ENCODE measurements at regions not wholly inside any gene's neighbourhood (a gene's known extent, or its start where the extent isn't known, plus 50 kb on each side); places are given as distances from the start of the nearest gene placed in this dataset.

GRCh38 chr14:73785834-73786635, 65.6 kb upstream of the PTGR2 start:
- Histone ChIP-seq H3K36me3 (ENCODE audit: control insufficient read depth, insufficient read depth, low read length) (no peaks in the 10 kb centered on the region), H3K4me3 (ENCODE audit: low read length) (peak overlapping the region; percentile 71), H3K4me1 (ENCODE audit: control insufficient read depth, insufficient read depth, low read length) (peaks cover 52% of the 10 kb centered on the region), H3K9me3 (ENCODE audit: control insufficient read depth, insufficient read depth, low read length) (no peaks in the 10 kb centered on the region), H3K27ac (ENCODE audit: low read length) (peak overlapping the region; percentile 85), H3K27me3 (ENCODE audit: control insufficient read depth, insufficient read depth, low read length) (no peaks in the 10 kb centered on the region)
- Mint-ChIP-seq H3K9me3 (no peaks in the 10 kb centered on the region), H3K36me3 (no peaks in the 10 kb centered on the region), H3K27me3 (ENCODE audit: low read depth in 2 of 2) (no peaks in the 10 kb centered on the region), H3K4me3 (peak overlapping the region; percentile 96), H3K4me1 (peaks cover 62 to 63% of the 10 kb centered on the region in 2 donors), H3K27ac (peak overlapping the region; percentile 88 to 92)
- WGBS (ENCODE audit: insufficient coverage), result under 1% methylated on average over 35 of the region's 35 CpGs
- DNase-seq (peak; percentile 59 to 80), ATAC-seq (peak; percentile 61 to 75 (median 64))
- intact Hi-C loops (cut with micrococcal nuclease), result loop anchor here (2.0 to 5.0 kb wide), 3 partner anchors 15 to 41 kb away; no protein-coding TSS in a partner anchor
- no peak for TF ChIP-seq CTCF (IDR thresholded peaks at IDR 0.05)

GRCh38 chr14:73785336-73785833, 66.2 kb upstream of the PTGR2 start:
- Histone ChIP-seq H3K36me3 (ENCODE audit: control insufficient read depth, insufficient read depth, low read length) (no peaks in the 10 kb centered on the region), H3K27ac (ENCODE audit: low read length) (peak overlapping the region; percentile 85), H3K4me1 (ENCODE audit: control insufficient read depth, insufficient read depth, low read length) (peaks cover 52% of the 10 kb centered on the region), H3K9me3 (ENCODE audit: control insufficient read depth, insufficient read depth, low read length) (no peaks in the 10 kb centered on the region), H3K4me3 (ENCODE audit: low read length) (peak overlapping the region; percentile 71), H3K27me3 (ENCODE audit: control insufficient read depth, insufficient read depth, low read length) (no peaks in the 10 kb centered on the region)
- Mint-ChIP-seq H3K4me1 (peaks cover 68 to 69% of the 10 kb centered on the region in 2 donors), H3K9me3 (no peaks in the 10 kb centered on the region), H3K27me3 (ENCODE audit: low read depth in 2 of 2) (no peaks in the 10 kb centered on the region), H3K4me3 (peak overlapping the region; percentile 96), H3K36me3 (no peaks in the 10 kb centered on the region), H3K27ac (peak overlapping the region; percentile 88 to 92)
- intact Hi-C loops (cut with micrococcal nuclease), result loop anchor here (2.0 to 5.0 kb wide), 2 partner anchors 15 to 42 kb away; no protein-coding TSS in a partner anchor
- TF ChIP-seq CTCF (IDR thresholded peaks at IDR 0.05), result no peak
- WGBS (ENCODE audit: insufficient coverage), result 3% methylated on average over 5 of the region's 8 CpGs
- peak; percentile 29 to 51 for DNase-seq
- ATAC-seq, result peak; percentile 23 to 56 (median 34)

- Mint-ChIP-seq H3K36me3 (no peaks in the 10 kb centered on the region), H3K4me3 (peak overlapping the region; percentile 96), H3K4me1 (peaks cover 71 to 72% of the 10 kb centered on the region in 2 donors), H3K27me3 (ENCODE audit: low read depth in 2 of 2) (no peaks in the 10 kb centered on the region), H3K9me3 (no peaks in the 10 kb centered on the region), H3K27ac (peak overlapping the region; percentile 88 to 92)
- no peaks in the 10 kb centered on the region for H3K9me3 ChIP-seq (ENCODE audit: control insufficient read depth, insufficient read depth, low read length)
- H3K27me3 ChIP-seq (ENCODE audit: control insufficient read depth, insufficient read depth, low read length), result no peaks in the 10 kb centered on the region
- TF ChIP-seq CTCF (IDR thresholded peaks at IDR 0.05), result no peak
- 70% methylated on average over 4 of the region's 4 CpGs for WGBS (ENCODE audit: insufficient coverage)
- ATAC-seq (no peak), DNase-seq (no peak)
- no peaks in the 10 kb centered on the region for H3K36me3 ChIP-seq (ENCODE audit: control insufficient read depth, insufficient read depth, low read length)
- H3K4me3 ChIP-seq (ENCODE audit: low read length), result no peak overlapping the region
- H3K27ac ChIP-seq (ENCODE audit: low read length), result peak overlapping the region; percentile 85
- peaks cover 52% of the 10 kb centered on the region for H3K4me1 ChIP-seq (ENCODE audit: control insufficient read depth, insufficient read depth, low read length)
- intact Hi-C loops (cut with micrococcal nuclease), result loop anchor here (2.0 to 5.0 kb wide), 2 partner anchors 14 to 42 kb away; no protein-coding TSS in a partner anchor
Measured at GRCh38 chr14:73784988-73785313, 66.7 kb upstream of the PTGR2 start.
